GM10266 (cell line): ENCODE measurements at regions not wholly inside any gene's neighbourhood (a gene's known extent, or its start where the extent isn't known, plus 50 kb on each side); places are given as distances from the start of the nearest gene placed in this dataset.
"Not testable (repeated sequence)": the region's sequence is repeated elsewhere in the genome, so short reads cannot be mapped to it uniquely, and the experiment has no call there.

Source experiments
- DNase-seq: peaks from one replicate; pipeline ENCODE4 v3.0.0; 2012; ENCODE audit errors: extremely low spot score
- CTCF ChIP-seq: IDR thresholded peaks from 2 replicates; pipeline ENCODE4 v1.5.1; 2012; ENCODE audit warnings: mild to moderate bottlenecking, low read depth; ENCODE audit not compliant: control insufficient read depth, insufficient read depth; ENCODE audit errors: missing control alignments

GRCh38 chr6:78701407-78701806, 165.9 kb upstream of the IRAK1BP1 start:
- TF ChIP-seq CTCF: no peak
- no peak for DNase-seq

GRCh38 chr6:78709021-78709420, 158.3 kb upstream of the IRAK1BP1 start:
- DNase-seq: no peak
- TF ChIP-seq CTCF: no peak

GRCh38 chr6:78713564-78713963, 153.8 kb upstream of the IRAK1BP1 start:
- TF ChIP-seq CTCF: no peak

GRCh38 chr6:78744144-78744543, 123.2 kb upstream of the IRAK1BP1 start:
- no peak for TF ChIP-seq CTCF
- no peak for DNase-seq

More at GRCh38 chr6:78713564-78713963, 153.8 kb upstream of the IRAK1BP1 start:
- no peak for DNase-seq

- TF ChIP-seq CTCF: no peak
- no peak for DNase-seq
These were observed 120.9 kb upstream of the IRAK1BP1 start for GRCh38 chr6:78746457-78746856.

GRCh38 chr6:78749326-78749725, 118.0 kb upstream of the IRAK1BP1 start:
- no peak for TF ChIP-seq CTCF
- no peak for DNase-seq

- DNase-seq: not testable (repeated sequence)
These were observed 109.0 kb upstream of the IRAK1BP1 start for GRCh38 chr6:78758297-78758798.

GRCh38 chr6:78768271-78768670, 99.1 kb upstream of the IRAK1BP1 start:
- TF ChIP-seq CTCF: no peak
- no peak for DNase-seq
